SK-MEL-5 (cell line): ENCODE measurements at regions not wholly inside any gene's neighbourhood (a gene's known extent, or its start where the extent isn't known, plus 50 kb on each side); places are given as distances from the start of the nearest gene placed in this dataset.
"Not testable (repeated sequence)": the region's sequence is repeated elsewhere in the genome, so short reads cannot be mapped to it uniquely, and the experiment has no call there.

Experiments
- DNase-seq: peaks from one replicate; pipeline ENCODE4 v3.0.0-alpha.2; 2016; ENCODE audit warnings: low read depth, low spot score
- in situ Hi-C: cut with HindIII; loops from 2 replicates; pipeline ENCODE4 v1.10.0; 2016; ENCODE audit warnings: low sequenced_read_pairs, high pct_unique_total_duplicates, low pct_unique_long_range_greater_than_20kb

DNA sequence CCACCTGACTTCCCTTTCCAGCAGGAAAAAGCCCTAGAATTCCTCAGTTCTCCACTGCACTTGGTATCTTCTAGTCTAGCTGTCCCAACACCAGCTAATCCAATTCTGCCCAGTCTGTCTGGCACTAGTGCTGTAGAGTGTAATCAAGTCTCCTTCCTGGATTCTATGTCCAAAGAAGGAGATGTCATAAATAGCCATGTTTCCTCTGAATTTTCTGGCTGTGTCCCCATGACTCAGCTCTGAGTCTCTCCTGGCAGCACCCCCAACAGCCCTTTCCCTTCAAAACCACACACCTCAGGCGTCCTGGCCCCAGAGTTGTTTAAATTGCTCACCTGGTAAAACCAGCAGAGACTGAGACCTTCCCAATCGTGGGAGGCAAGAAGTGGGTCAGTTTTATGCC, 197.2 kb downstream of the GRXCR1 start:
- in situ Hi-C loops: no loop called here
- no peak for DNase-seq

DNA sequence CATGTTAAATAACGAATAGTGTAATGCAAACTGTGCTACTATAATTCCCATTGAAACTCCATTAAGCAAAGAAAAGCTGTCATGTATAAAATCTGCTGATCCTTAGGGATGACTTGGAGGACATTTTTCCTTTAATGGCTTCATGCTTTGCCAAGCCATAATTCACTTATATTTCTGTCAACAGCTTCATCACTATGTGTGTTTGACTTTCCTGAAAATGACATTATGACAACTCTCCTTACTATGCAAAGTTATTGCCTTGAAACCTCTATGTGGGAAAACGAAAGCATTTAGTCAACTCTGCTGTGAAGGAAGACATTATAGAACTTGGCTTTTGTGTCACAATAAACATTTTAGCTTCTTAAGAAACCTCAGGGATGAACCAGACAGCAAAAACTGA, 210.5 kb downstream of the GRXCR1 start:
- DNase-seq: no peak
- in situ Hi-C loops: no loop called here

DNA sequence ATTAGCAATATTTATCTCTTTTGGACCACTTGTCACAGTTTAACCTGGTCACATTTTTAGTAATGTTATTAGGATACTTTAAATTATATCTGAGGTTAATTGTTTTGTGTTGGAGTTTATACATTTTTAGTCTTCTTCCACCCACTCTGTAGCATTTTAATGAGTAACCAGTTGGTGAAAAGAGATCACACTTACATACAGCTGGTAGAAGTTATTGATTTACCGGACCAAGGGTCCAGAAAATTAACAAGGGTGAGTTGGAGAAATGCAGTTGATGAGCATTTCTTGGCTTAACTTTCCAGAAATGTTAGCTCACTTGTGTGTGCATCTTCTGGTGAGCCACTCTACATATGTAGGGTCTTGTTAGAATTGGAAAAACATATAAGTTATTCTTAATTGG, 219.6 kb downstream of the GRXCR1 start:
- in situ Hi-C loops: no loop called here
- DNase-seq: no peak

DNA sequence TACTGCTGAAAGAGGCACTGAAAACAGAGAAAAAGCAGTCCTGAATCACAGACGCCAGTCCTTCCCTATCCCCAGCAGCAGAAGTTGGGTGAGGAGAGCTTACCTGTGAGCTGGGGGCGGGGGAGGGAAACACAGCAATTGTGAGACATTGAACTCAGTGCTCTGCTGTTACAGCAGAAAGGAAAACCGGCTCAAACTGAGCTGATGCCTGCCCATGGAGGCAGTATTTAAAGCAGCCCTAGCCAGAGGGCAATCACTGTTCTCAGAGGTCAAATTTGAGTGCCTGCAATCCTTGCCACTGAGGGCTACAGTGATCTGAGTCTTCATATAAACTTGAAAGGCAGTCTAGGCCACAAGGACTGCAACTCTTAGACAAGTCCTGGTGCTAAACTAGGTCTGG, 220.7 kb downstream of the GRXCR1 start:
- no peak for DNase-seq
- in situ Hi-C loops: no loop called here

DNA sequence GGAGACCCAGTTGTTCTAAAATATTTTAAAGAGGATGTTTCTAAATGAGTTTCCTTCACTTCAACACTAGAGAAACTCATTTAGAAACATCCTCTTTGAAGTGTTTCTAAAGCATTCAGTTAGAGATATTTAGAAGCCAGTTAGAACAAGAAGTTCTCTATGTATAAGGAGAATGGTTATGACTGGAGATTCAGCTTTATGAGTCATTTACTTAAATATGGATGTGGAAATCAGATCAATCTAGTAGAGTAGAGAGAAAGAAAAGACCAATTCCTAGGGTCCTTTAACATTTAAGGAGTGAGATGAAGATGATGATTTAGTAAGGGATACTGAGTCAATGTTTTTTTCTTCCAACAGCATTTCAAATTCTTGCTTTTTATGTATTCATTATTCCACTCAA, 234.1 kb downstream of the GRXCR1 start:
- DNase-seq: no peak
- in situ Hi-C loops: no loop called here

DNA sequence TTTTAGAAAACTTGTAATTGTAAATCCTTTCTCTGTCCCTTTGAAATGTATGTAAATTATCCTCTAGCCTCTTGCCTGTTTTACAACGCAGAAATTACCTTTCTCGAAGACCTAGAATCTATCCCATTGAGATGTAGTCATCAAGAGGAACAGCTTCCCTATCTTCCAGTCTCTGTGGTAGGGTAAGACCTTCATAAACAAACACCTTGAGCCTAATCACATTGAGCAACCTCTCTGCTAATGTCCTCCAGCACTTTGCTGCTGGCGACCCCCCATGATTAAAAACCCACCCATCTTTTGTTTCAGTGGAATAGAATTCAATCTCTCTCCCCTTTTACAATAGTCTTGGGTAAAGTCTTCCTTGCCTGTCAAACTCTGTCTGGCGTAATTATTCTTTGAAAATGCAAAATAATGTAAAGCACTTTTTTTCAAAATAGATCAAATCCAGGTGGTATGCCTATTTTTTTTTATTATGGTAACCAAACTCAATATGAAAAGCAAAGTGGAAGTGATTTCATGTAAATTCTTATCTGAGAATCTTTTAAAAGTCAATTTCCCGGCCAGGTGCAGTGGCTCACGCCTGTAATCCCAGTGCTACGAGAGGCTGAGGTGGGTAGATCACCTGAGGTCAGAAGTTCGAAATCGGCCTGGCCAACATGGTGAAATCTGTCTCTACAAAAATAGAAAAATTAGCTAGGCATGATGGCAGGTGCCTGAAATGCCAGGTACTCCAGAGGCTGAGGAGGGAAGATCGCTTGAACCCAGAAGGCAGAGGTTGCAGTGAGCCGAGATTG, 237.9 kb downstream of the GRXCR1 start:
- DNase-seq: no peak
- in situ Hi-C loops: no loop called here

DNA sequence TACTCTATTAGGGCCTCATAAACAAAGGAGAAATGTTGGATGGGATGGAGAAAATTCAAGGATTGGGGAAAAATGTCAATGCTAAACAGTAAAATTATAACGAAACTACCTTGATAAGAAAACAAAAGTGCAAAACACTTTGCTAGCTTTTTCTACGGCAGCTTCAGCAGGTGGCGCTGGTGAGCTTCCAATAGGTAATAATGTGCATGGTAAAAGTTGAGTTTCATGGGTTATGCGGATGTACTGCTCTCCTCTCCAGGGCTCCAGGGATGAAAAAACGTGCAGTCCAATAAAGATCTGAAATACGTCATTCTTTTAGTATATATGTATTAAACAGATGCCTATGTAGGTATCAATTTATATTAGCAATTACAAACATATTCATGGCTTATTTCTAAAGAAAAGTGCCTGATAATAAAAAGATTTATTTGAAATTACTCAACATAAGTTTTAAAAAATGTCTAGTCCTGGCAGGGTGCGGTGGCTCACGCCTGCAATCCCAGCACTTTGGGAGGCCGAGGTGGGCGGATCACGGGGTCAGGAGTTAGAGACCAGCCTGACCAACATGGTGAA, 239.6 kb downstream of the GRXCR1 start:
- in situ Hi-C loops: no loop called here
- peak; percentile 75 for DNase-seq

DNA sequence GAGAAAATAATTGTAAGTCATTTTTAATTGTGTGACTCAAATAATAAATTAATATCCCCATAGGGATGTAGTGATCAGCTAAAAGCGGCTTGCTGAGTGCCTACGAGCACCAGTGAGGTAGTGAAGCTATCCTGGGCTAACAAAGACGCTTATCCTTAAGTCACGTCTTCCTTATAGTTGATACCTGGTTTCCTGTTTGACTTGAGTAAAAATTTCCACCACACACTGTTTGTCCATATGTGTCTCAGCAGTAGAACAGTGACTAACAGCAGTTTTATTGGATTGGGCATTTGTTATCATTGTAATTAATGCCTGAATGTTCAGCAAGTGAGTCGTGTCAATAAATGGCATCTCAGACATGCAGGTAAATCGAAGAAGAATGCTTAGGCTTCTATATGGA, 241.1 kb downstream of the GRXCR1 start:
- in situ Hi-C loops: no loop called here
- DNase-seq: no peak

DNA sequence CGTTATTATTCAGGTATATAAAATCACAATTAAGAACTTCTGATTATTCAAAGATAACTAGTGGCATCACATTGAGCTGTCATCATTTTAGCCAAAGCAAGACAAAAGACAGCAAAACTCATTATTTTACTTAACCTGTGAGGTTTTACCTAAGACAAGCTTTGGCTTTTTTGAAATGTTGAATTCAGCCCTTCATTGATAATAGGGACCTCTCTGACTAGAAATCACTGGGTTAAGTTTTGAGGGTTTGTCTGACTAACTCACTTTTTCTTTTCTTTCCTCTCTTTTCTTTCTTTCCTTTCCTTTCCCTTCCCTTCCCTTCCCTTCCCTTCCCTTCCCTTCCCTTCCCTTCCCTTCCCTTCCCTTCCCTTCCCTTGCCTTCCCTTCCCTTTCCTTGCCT, 244.2 kb downstream of the GRXCR1 start:
- DNase-seq: no peak
- in situ Hi-C loops: no loop called here

DNA sequence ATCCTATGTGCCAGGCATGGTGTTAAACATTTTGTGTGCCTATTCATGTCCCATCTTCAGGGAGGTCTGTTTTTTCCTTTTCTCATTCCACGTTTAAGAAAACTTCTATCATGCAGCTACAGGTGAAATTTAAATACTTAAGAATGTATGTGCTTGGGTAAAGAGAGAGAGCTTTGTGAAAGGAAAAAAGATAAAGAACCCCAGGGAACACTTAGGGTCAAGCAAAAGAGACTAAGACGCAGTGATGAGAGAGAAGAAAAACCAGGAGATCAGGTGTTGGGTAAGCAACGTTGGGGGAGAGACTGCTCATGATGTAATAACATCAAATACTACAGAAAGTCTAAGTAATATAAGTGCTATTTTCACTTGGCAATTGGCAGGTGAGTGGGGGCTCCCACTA, 253.7 kb downstream of the GRXCR1 start:
- in situ Hi-C loops: no loop called here
- no peak for DNase-seq

DNA sequence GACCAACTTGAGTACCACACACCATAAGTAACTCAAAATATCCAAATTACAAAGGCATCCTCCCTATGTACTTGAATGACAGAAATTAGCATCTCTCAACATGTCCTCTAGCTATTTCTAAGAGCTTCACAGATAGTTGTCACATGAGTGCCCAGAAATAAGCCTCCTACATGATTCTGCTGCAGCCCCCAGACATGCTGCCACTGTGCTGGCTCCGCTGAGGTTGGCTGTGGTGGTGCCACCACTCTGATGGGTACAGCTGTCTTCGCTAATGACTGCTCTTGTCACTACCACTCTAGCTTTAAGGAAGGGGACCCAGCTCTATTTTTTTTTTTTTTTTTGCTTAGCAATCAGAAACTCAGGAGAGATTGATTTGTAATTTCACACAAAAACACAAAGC, 256.0 kb downstream of the GRXCR1 start:
- in situ Hi-C loops: no loop called here
- DNase-seq: no peak

DNA sequence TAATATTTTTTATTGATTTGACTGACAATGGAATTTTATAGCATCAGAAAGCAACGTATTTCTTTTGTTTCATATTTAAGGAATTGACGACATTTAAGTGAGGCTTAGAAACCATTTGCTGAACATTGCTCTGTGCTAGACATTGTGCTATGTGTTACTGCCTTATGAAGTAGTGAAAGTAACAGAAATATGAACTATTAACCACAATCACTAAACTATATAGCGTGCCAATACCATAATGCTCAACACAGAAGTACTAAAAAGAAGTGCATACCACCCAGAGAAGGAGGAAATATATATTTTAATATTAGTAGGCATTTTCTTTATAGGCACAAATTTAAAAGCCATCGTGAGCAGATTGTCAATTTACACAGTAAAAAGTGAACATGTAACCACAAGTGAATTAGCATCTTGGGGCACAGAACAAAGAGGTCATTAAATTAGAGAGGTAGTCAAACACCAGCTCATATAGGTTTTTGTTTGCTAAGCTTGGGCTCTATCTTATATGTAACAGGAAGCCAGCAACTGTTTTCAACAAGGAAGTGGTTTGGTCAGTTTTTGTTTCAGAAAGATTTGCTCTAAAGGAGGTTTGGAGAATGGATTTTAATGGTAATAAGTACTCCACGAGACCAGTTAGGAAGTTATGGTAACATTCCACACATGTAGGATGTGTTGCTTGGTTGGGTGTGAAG, 270.7 kb downstream of the GRXCR1 start:
- in situ Hi-C loops: no loop called here
- DNase-seq: no peak

DNA sequence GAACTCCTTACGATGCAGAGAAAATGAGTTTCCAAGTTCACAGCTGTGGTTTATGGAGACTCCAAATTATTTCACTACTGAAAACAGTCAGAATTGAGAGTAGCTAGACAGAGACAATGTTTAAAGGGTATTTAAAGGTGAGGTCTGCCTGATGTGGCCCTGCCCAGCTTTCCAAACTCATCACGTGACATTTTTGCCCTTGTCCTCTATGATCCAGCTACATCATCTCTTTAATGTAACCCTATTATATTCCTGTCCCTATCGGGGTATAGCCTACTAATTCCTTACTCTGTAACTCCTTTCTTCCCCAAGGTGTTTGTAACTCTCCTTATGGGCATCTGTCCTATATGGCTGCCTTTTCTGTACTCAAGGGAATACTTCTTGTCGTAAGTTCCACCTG, 297.2 kb downstream of the GRXCR1 start:
- in situ Hi-C loops: no loop called here
- DNase-seq: no peak

DNA sequence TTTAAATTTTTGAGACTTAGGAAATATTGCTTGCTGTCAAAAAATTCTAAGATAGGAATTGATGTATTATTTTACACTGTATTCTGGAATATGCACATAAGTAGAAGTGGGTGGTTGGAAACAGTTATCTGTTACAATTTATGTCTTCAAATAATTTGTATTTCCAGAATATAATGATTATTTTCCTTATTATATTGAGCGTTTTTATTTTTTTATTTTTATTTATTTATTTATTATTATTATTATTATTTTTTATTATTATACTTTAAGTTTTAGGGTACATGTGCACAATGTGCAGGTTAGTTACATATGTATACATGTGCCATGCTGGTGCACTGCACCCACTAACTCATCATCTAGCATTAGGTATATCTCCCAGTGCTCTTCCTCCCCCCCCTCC, 320.1 kb downstream of the GRXCR1 start:
- in situ Hi-C loops, DNase-seq: not testable (repeated sequence)

DNA sequence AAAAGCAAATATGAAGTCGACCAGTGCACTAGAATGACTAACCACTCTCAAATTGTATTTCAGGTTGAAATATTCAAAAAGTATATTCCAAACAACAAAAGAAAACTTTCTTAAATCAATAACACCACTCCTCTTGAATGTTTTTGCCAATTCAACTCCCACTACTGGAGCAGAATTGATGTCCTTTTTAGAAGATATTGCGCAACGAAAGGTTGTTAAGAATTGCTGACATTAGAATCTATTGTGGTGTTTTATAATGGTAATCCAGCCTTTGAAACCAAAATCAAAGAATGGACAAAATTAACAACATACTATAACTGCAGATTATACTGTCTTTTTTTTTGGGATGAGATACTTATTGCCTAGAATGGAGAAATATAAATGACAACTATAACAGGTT, 331.3 kb downstream of the GRXCR1 start:
- in situ Hi-C loops: no loop called here
- no peak for DNase-seq

DNA sequence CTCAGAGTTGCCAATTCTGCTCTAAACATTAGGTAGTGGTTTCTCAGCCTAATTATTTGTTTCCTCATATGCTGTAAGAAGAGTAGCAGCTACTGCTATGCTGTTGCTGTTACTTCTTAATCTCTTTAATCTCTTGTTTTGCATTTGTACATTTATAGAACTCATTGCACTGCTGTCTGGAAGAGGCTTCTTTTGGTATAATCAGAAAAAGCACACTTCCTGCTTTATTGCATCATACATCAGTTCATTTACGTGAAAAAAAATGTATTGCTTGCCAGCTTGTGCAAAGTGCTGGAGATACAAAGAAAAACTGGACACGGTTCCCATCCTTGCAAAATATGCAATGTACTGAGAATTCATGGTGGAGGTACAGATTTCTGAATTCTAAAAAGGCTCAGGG, 332.0 kb downstream of the GRXCR1 start:
- in situ Hi-C loops: no loop called here
- DNase-seq: no peak

DNA sequence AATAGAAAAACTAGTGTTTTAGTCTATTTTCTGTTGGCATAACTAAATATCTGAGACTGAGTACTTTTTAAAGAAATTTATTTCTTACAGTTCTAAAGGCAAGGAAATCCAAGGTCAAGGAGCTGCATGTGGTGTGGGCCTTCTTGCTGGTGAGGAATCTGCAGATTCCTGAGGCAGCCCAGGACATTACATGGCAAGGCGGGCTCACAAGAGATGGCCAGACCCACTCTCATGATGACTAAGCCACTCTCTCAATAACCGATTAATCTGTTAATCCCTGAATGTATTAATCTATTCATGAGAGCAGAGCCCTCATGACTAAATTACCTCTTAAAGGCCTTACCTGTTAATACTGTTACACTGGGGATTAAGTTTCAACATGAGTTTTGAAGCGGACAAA, 340.8 kb downstream of the GRXCR1 start:
- no peak for DNase-seq
- in situ Hi-C loops: no loop called here

DNA sequence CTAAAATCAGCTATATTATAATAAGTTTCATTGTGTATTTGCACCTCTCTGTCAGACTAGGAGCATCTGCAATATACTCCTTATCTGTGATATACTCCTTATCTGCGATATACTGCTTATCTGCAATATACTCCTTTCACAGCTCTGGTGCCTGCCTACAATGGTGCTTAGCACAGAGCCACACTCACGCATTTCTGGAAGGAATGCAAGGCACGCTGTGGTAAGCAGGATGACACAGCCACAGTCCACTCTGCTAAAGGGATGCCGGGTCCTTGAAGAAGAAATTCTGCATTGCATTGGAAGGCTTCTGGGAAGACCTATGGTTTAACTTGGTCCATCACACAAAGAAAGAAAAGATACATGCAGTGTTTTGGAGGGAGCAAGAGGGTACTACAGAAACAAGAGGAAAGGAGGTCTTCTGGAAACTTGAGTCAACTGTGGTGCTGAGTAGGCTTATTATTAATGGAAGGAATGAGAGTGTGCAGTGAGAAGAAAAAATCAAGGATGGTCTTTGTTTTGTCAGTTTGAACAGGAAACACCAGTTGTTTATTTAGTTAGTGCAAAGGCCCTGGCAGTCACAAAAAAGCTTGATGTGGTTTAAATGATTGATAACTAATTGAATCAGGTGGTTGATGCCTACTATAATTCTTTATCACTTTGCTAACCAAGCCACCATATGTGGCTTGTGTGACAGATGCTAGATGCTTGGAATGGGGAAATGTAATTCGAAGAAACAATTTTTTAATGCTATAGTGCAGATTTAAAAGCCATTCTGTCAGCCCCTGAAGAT, 342.3 kb downstream of the GRXCR1 start:
- no peak for DNase-seq

More for the DNA sequence above, 342.3 kb downstream of the GRXCR1 start:
- in situ Hi-C loops: no loop called here
